ENCODE measurements at regions not wholly inside any gene's neighbourhood (a gene's known extent, or its start where the extent isn't known, plus 50 kb on each side); places are given as distances from the start of the nearest gene placed in this dataset.

GRCh38 chr14:97221572-97222285 is 424.5 kb downstream of the VRK1 start:
- Histone ChIP-seq H3K27me3 (no peaks in the 10 kb centered on the region), H3K4me1 (no peaks in the 10 kb centered on the region), H3K27ac (no peak overlapping the region), H3K4me3 (no peak overlapping the region), H3K36me3 (no peaks in the 10 kb centered on the region), H3K9me3 (replicated peaks) (no peaks in the 10 kb centered on the region)
- DNase-seq = no peak

- Histone ChIP-seq H3K36me3 (no peaks in the 10 kb centered on the region), H3K27ac (no peak overlapping the region), H3K9me3 (replicated peaks) (no peaks in the 10 kb centered on the region), H3K4me1 (no peaks in the 10 kb centered on the region), H3K27me3 (no peaks in the 10 kb centered on the region), H3K4me3 (no peak overlapping the region)
- DNase-seq = no peak
Measured at GRCh38 chr14:97224016-97224415, 426.8 kb downstream of the VRK1 start.

- no peak for DNase-seq
- H3K9me3 ChIP-seq (replicated peaks) = no peaks in the 10 kb centered on the region
- H3K27me3 ChIP-seq = no peaks in the 10 kb centered on the region
- no peaks in the 10 kb centered on the region for H3K36me3 ChIP-seq
- H3K4me1 ChIP-seq = no peaks in the 10 kb centered on the region
- H3K27ac ChIP-seq = no peak overlapping the region
- no peak overlapping the region for H3K4me3 ChIP-seq
Measured at GRCh38 chr14:97230051-97230450, 432.9 kb downstream of the VRK1 start.

GRCh38 chr14:97233319-97233985 is 436.3 kb downstream of the VRK1 start:
- Histone ChIP-seq H3K4me3 (no peak overlapping the region), H3K27ac (no peak overlapping the region), H3K36me3 (no peaks in the 10 kb centered on the region), H3K27me3 (no peaks in the 10 kb centered on the region), H3K9me3 (replicated peaks) (no peaks in the 10 kb centered on the region), H3K4me1 (no peaks in the 10 kb centered on the region)
- no peak for DNase-seq

GRCh38 chr14:97246648-97247047 is 449.5 kb downstream of the VRK1 start:
- H3K4me3 ChIP-seq = no peak overlapping the region
- H3K36me3 ChIP-seq = no peaks in the 10 kb centered on the region
- DNase-seq = no peak
- no peaks in the 10 kb centered on the region for H3K4me1 ChIP-seq
- no peaks in the 10 kb centered on the region for H3K9me3 ChIP-seq (replicated peaks)
- H3K27me3 ChIP-seq = no peaks in the 10 kb centered on the region; the same call in 1 of the 2 replicates
- no peak overlapping the region for H3K27ac ChIP-seq

- H3K4me3 ChIP-seq = no peak overlapping the region
- H3K9me3 ChIP-seq (replicated peaks) = no peaks in the 10 kb centered on the region
- no peaks in the 10 kb centered on the region for H3K4me1 ChIP-seq
- no peaks in the 10 kb centered on the region; the same call in 1 of the 2 replicates for H3K27me3 ChIP-seq
- H3K36me3 ChIP-seq = no peaks in the 10 kb centered on the region
- H3K27ac ChIP-seq = no peak overlapping the region
- DNase-seq = no peak
Measured at GRCh38 chr14:97248973-97249372, 451.8 kb downstream of the VRK1 start.

GRCh38 chr14:97250931-97251330 is 453.7 kb downstream of the VRK1 start:
- no peaks in the 10 kb centered on the region for H3K36me3 ChIP-seq

GRCh38 chr14:97251491-97252155 is 454.4 kb downstream of the VRK1 start:
- Histone ChIP-seq H3K4me1 (no peaks in the 10 kb centered on the region), H3K27me3 (no peaks in the 10 kb centered on the region), H3K9me3 (replicated peaks) (no peaks in the 10 kb centered on the region), H3K4me3 (no peak overlapping the region), H3K36me3 (no peaks in the 10 kb centered on the region), H3K27ac (no peak overlapping the region)
- no peak for DNase-seq

More at GRCh38 chr14:97250931-97251330, 453.7 kb downstream of the VRK1 start:
- no peaks in the 10 kb centered on the region for H3K27me3 ChIP-seq
- no peaks in the 10 kb centered on the region for H3K9me3 ChIP-seq (replicated peaks)
- H3K4me1 ChIP-seq = no peaks in the 10 kb centered on the region
- DNase-seq = no peak
- no peak overlapping the region for H3K27ac ChIP-seq
- H3K4me3 ChIP-seq = no peak overlapping the region

- Histone ChIP-seq H3K4me3 (no peak overlapping the region), H3K27me3 (no peaks in the 10 kb centered on the region), H3K9me3 (replicated peaks) (no peaks in the 10 kb centered on the region), H3K27ac (no peak overlapping the region), H3K36me3 (no peaks in the 10 kb centered on the region), H3K4me1 (no peaks in the 10 kb centered on the region)
- DNase-seq = no peak
Measured at GRCh38 chr14:97253756-97254155, 456.6 kb downstream of the VRK1 start.

- Histone ChIP-seq H3K27ac (no peak overlapping the region), H3K27me3 (no peaks in the 10 kb centered on the region), H3K36me3 (no peaks in the 10 kb centered on the region), H3K9me3 (replicated peaks) (no peaks in the 10 kb centered on the region), H3K4me1 (no peaks in the 10 kb centered on the region), H3K4me3 (no peak overlapping the region)
- no peak for DNase-seq
Measured at GRCh38 chr14:97262336-97262735, 465.2 kb downstream of the VRK1 start.

- Histone ChIP-seq H3K27me3 (no peaks in the 10 kb centered on the region), H3K27ac (no peak overlapping the region), H3K36me3 (no peaks in the 10 kb centered on the region), H3K4me1 (no peaks in the 10 kb centered on the region), H3K4me3 (no peak overlapping the region), H3K9me3 (replicated peaks) (no peaks in the 10 kb centered on the region)
- no peak for DNase-seq
Measured at GRCh38 chr14:97264516-97265230, 467.5 kb downstream of the VRK1 start.

GRCh38 chr14:97266653-97267052 is 469.5 kb downstream of the VRK1 start:
- Histone ChIP-seq H3K36me3 (no peaks in the 10 kb centered on the region), H3K4me1 (no peaks in the 10 kb centered on the region), H3K27me3 (no peaks in the 10 kb centered on the region), H3K4me3 (no peak overlapping the region), H3K27ac (no peak overlapping the region), H3K9me3 (replicated peaks) (no peaks in the 10 kb centered on the region)
- DNase-seq = peak in 1 of 2 experiments; percentile 4

- Histone ChIP-seq H3K36me3 (no peaks in the 10 kb centered on the region), H3K9me3 (replicated peaks) (no peaks in the 10 kb centered on the region), H3K27me3 (no peaks in the 10 kb centered on the region), H3K27ac (no peak overlapping the region), H3K4me3 (no peak overlapping the region), H3K4me1 (no peaks in the 10 kb centered on the region)
- DNase-seq = no peak
Measured at GRCh38 chr14:97267509-97267908, 470.3 kb downstream of the VRK1 start.

- no peak overlapping the region for H3K27ac ChIP-seq
- no peak for DNase-seq
Measured at GRCh38 chr14:97268097-97268496, 470.9 kb downstream of the VRK1 start.

GRCh38 chr14:97270308-97270707 is 473.1 kb downstream of the VRK1 start:
- Histone ChIP-seq H3K4me1 (no peaks in the 10 kb centered on the region), H3K36me3 (no peaks in the 10 kb centered on the region), H3K27ac (no peak overlapping the region), H3K4me3 (no peak overlapping the region), H3K27me3 (no peaks in the 10 kb centered on the region), H3K9me3 (replicated peaks) (no peaks in the 10 kb centered on the region)
- no peak for DNase-seq

More at GRCh38 chr14:97268097-97268496, 470.9 kb downstream of the VRK1 start:
- Histone ChIP-seq H3K9me3 (replicated peaks) (no peaks in the 10 kb centered on the region), H3K4me1 (no peaks in the 10 kb centered on the region), H3K36me3 (no peaks in the 10 kb centered on the region), H3K27me3 (no peaks in the 10 kb centered on the region), H3K4me3 (no peak overlapping the region)
